A673 (cell line): ENCODE measurements at regions not wholly inside any gene's neighbourhood (a gene's known extent, or its start where the extent isn't known, plus 50 kb on each side); places are given as distances from the start of the nearest gene placed in this dataset.

ENCODE experiments used
- CTCF ChIP-seq: fragments of 300-800, 200-600 bp; sonication (generic); conservative IDR thresholded peaks from 2 replicates; pipeline ENCODE4 v1.5.1; 2017; ENCODE audit warnings: low read depth, mild to moderate bottlenecking, antibody characterized with exemption, low read length, moderate library complexity, mixed read lengths
- EZH2 ChIP-seq: fragments of 200-600 bp; sonication (generic); IDR thresholded peaks from 2 replicates; pipeline ENCODE4 v1.6.1; 2017; ENCODE audit warnings: borderline replicate concordance, low read depth, mild to moderate bottlenecking, mixed read lengths, antibody characterized with exemption, low read length; ENCODE audit not compliant: poor library complexity, severe bottlenecking

- no peak for TF ChIP-seq CTCF
- TF ChIP-seq EZH2: no peak
These were observed 86.6 kb upstream of the APCDD1 start for GRCh38 chr18:10367836-10368235.
